ENCODE measurements at regions not wholly inside any gene's neighbourhood (a gene's known extent, or its start where the extent isn't known, plus 50 kb on each side); places are given as distances from the start of the nearest gene placed in this dataset.

DNA sequence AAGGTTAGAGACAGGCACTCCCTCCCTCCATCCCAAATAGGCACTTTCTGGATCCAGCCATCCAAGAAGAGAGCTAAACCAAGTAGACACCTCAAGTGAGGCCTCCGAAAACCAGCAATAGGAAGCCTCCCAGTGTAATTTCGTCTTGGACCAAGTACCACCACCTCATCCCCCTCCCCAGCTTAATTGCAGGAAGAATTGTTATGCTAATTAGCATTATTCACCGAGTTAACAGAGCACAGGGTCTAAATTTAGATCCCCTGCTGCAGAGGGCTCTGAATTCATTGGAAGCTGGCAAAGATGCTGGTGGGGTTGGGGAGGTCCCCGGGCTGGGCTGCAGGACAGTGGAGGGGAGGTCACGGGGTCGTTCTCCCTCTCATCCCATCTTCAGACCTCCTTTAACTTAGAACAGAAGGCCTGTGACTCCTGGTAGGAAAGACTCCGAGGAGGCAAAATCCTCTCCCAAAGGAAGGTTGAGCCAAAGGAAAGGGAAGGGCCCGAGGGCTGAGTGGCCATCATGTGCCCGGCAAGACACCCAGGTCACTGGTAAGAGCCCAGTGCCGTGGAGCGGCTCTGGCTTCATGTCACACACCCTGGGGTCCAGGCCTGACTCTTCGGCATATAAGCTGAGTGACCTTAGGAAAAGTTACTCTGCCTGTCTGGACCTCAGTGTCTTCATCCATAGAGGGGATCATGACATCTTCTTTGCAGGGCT lies 209.2 kb upstream of the GRIK3 start:
- DNase-seq: no peak

DNA sequence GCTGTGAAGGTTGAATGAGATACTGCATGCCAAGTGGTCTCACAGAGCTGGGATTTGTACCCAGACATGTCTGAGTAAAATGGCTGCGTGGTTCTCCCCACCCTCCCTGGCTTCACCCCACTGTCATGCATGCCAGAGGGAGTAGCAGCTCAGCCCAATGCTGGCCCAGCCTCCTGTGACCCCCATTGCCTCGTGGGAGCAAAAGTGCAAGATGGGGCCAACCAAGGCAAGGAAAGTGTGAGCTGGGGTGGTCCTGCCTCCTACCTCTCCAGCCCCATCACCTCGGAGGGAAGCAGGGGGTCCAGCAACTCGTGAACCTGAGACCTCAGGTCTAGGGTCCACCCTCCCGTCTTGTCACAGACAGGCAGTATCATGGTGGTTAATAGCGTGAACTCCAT lies 209.8 kb upstream of the GRIK3 start:
- no peak for DNase-seq

DNA sequence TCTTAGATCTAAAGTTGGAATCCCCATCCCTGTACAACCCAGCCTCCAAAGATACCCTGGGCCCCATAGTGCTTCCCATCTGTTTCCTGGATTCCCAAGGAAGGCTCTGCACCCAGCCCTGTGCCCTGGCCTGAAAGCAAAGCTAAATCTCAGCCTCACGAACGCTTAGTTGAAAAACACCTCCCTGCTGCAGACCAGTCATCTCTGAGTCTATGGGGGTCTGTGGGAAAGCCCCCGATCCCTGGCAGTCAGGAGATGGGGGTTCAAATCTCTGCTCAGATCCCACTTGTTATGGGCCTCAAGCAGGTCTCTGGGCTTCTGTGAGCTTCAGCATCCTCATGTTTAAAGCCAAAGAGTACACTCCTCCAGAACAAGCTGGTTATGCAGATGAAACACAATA lies 210.5 kb upstream of the GRIK3 start:
- no peak for DNase-seq

DNA sequence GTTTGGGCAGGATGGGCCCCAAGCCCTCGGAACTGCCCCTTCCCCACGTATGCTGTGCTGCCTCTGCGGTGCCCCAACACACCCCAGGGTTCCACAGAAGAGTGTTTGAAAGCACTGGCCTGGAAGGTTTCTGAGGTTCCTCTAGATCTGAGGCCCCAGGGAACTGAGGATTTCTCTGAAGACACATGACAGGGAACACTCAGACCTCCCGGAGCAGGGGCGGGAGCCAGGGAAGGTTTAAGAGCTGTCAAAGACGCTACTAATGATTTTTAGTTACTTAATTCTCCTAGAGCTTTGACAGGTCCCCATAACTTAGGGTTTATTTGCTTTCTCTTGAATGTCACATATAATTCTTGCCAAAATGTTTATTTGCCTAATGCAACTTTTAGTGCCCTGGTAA lies 212.3 kb upstream of the GRIK3 start:
- DNase-seq: no peak

DNA sequence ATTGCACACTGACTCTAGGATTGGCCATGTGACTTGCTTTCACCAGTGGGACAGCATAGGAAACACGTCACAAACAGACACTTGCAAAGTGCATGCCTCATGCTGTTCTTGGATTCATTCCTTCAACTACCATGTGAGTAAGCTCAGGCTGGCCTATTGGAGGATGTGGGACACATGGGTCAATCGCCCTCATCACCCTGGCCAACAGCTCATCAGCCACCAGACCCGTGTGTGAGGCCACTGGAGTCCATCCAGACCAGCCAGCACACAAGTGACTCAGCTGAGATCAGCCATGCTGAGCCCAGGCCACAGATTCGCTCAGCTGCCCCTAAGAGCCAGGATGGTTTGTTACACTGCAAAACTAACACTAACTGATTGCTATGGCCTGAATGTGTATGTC lies 216.1 kb upstream of the GRIK3 start:
- DNase-seq: no peak

DNA sequence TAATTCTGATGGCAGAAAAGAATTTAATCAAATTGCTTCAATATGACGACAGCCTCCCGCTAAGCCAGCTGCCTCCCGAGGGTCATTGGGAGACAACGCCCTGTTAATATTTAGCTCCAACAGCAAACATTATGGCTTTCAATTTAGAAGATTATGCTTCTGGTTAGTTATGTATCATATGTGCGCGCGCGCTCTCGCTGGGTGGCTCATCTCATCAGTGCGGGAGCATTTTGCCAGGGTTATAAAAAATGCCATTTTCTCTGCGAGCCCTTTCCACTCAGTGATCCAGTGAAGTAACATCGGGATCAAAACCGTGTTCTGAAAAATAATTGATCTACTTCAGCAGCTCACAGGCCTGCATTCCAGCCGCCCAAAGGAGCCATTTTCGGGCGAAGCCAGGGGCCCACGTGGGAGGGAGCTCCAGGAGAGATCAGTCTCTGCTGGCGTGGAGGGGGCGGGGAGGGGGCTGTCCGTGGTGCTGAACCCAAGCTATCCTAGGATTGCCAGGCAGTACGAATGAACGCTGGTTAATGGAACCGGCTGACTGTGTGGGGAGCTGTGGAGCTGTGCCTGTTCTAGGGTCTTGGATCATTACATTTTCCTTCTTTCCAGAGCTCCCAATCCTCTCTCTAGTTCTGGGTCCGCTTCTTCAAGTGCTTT lies 219.1 kb upstream of the ZC3H12A start:
- no peak for DNase-seq

DNA sequence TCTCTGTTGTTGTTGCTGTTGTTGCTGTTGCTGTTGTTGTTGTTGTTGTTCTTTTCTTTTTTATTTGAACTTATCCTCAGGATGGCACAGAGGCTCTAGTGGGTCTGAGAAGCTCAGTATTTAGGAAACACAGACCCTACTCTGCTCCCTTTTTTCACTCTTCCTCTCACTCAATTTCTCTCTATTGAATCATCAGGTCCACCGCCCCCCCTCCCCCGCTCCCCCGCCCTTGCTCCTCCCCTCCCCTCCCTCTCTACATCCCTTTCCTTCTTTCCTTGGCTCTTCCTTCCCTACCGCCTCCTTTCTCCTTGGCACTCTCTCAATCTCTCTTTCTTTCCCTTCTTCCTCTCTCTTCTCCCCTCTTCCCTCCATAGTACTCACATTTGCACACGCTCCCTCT lies 218.5 kb upstream of the ZC3H12A start:
- DNase-seq: no peak

DNA sequence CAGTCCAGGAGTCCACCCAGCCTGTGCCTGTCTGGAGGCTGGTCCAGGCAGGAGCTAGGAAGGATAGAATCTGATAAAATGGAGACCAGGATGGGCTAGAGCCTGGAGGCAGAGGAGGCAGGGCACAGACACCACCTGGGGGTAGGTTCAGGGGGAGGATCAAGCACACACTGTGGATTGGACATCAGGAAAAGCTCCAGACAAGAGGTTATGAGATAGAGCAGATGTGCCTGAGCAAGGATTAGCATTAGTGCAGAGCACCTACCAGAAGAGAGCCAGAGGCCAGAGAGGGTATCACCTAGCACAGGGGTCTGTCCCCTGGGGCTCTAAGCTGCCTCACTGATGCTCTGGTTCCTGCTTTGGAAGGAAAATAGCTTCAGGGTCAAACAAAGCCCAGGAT lies 216.7 kb upstream of the ZC3H12A start:
- DNase-seq: no peak

DNA sequence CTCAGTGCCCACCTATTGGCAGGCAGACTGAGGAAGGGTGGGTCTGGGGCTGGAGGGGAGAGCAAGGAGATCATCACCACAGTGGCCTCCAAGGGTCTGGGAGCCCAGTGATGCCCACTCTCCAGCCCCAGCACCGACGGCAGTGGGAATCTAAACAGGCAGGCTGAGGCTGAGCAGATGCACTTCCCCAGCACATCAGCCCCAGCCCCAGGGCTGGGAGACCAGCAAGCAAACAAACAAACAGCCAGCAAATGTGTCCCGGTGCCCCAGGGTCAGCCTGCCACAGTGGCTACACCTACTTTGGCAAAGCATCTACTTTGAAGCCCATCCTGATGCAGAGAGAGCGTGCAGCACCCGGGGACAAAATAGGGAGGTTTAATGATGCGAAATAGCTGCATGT lies 216.3 kb upstream of the ZC3H12A start:
- DNase-seq: no peak

DNA sequence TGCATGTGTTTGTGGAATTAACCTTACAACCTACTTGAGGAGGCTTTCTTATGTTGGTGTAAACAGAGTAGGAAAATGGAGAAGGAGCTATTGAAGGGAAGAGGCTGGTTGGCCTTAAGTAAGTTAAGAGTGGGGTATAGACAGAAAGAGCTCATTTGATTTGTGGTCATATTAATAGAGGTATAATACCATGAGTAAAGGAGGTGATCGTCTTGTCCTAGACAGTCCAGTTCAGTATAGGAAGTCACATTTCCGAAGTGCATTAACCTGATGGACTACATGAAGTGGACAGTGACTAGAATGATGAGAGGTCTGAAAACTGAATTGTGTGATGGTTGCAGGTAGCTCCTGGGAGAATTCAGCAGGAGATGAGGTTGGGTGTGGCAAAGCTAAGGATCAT lies 215.4 kb upstream of the ZC3H12A start:
- DNase-seq: no peak

DNA sequence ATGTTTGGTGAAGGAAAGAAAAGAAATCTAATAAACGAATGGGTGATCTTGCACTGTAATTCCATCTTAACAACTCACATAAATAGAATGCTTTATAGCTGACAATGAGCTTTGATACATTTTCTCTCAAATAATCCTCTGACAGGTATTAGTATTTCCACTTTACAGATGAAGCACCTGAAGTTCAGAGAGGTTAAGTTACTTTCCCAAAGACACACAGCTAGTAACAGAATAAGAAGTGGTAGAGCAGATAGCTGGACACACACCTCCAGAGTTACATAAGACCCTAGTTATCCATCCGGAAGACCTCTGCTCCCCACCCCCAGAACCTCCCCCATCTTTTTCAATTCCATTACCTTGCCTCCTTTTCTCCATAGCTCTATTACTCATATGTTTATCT lies 213.3 kb upstream of the ZC3H12A start:
- no peak for DNase-seq

DNA sequence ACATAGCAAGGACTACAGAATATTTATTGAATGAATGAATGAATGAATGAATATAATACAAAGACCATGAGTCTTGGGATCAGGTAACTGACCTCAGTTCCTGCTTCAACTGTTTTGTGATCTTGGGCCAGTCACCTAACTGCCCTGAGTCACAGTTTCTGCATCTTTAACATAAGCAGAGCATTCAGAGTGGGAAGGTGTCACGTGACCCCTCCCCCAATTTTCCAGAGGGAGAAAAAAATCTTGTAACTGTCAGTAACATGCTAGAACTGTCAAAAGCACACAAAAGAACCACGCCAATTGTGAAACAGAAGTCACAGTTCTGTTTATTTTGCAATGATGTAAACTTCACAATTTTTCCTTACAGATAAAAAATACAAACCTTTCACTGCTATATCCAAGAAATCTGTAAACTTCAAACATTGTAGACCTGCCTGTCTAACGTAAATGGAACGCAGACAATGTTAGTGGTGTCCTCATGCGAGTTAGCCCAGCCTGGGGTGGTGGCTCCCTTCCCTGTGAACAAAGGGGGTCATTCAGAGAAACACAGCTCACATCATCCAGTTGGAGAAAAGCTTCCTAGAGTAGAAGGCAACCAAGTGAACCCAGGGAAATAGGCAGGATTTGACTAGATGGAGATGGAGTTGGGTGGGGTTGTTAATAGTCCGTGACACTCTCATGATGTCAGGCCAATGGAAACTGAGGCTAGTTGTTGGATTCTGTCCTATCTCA lies 211.8 kb upstream of the ZC3H12A start:
- no peak for DNase-seq

DNA sequence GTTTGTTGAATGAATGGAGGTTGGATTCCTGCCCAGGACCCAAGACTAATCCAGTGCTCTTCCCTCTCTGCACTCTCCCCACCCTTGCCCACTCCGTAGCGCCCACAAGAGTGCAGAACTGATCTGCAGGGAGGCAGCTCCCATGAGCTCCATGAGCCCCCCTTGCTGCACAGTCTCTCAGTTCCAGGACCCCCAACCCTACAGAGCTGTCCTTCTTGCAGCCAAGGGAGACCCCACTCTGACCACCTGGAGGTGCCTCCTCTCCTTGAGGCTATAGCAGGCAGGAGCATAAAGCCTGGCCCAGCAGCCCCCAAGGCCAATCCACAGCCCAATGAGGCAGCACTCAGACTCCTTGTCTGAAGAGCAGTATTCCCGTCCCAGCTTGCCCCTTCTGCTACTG lies 209.2 kb upstream of the ZC3H12A start:
- DNase-seq: no peak

DNA sequence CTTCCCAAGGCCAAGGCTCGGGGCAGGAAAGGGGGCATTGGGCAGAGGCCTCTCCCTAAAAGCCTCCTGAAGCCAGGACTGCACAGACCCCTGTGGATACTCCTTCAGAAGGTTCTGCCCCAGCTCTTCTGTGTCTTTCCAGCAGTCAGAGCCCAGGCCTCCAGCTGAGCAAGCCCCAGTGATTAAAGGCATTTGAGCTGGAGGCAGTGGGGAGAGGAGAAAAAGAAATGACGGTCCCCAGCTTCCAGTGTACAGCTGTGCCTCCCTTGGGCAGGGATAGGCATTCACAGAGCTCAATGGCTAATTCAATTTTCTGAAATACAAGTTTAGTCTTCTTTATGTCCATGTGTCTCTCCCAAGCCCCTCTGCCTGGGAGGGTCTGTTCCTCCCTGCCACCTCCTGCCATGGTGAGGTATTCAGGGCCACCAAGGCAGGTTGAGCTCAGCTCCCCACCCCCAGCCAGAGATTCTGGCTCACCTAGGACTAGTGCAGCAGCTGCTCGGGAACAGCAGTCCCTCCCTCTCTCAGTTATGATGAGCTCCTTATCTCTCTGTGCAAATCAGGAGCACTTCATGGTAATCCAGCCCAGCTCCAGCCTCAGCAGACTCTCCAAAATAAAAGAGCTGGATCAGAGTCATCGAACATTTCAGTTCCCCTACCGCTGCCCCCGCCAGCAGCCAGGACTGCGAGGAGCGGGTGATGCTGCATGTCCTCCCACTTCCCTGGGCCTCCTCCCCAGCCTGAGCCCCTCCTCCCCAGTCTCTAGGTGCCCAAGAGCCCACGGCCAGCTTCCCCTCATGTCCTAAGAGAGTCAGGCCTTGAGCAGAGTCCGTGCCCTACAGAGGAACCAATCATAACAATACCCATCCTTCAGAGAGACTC lies 208.4 kb upstream of the ZC3H12A start:
- DNase-seq: no peak

DNA sequence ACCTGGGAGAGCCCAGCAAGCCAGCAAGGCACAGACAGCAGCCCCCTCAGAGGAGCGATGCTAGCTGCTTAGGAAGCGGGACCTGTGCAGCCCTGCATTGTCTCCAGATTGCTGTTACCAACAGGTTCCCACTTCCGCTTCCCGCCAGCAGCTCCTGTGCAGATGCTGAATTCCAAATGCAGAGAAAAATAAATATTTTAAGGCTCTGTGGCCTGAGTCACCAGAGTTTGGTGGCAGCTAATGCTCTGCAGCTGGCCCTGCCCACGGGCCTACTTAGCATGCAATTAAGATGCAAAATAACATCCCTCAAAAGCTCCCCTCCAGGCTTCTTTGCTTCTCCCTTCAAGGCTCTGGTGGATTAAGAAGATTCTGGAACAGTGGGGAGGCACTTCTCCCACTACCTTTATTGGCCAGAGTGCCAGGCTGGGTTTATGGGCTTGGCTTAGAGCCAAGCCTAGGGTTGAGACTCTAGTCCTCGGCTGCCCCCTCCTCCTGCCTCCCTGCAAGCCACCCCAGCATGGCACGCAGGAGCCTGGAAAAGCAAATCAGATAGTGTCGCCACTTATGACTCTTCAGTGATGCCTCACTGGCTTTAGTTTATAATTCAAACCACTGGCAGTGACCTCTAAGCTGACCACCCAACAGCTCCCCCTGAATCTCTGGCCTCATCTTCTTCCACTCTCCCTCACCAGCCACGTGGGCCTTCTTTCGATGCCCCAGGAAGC lies 207.1 kb upstream of the ZC3H12A start:
- no peak for DNase-seq

DNA sequence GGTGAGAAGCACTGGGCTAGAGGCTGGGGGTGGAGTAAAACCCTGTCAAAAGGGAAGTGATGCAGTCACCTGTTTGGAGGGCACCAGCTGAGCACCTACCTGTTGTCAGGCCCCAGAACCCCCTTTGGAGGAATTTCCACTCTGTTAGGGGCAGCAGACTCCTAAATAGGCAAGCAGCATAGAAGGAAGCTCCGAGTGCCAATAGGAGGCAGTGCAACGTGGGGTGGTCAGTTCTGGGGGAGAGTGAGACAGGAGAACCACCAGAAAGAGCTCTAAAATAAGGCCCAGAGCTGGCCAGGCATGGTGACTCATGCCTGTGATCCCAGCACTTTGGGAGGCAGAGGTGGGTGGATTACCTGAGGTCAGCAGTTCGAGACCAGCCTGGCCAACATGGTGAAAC lies 203.7 kb upstream of the ZC3H12A start:
- DNase-seq: no peak

DNA sequence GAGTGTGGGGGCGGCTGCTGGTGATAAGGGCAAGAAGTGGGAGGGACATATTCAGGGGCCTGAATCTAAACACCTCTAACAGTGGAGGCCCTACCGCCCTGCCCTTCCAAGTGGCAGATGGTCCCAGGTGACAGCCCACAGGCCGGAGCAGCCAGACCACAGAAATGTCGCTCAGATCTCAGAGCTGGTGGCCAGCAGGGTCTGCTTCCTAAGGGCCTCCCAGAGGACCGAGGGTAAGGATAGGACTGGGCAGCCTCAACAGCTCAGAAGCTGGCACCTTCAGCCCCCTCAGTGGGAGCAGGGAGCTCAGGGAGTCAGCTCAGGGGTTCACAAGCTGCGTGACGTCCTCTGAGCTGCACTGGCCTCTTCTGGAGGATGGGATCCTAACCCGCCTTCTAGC lies 201.8 kb upstream of the ZC3H12A start:
- DNase-seq: no peak

DNA sequence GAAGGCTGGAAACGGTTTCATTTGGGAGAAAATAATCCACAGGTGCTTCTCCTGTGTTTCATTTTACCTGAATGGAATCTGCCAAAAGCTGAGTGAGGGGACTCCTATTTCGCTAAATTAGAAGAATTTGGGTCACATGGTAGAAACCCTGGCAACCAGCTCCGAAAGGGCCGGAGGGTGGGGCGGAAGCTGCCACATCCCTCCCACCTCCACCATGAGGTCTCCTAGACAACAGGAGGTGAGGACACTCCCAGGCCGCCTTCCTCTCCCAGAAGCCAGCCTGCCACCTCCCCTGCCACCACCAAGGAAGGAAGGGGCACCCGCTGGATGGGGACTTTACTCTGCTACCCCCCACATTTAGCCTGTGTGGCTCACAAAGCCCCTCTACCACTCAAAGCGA lies 199.9 kb upstream of the ZC3H12A start:
- no peak for DNase-seq

DNA sequence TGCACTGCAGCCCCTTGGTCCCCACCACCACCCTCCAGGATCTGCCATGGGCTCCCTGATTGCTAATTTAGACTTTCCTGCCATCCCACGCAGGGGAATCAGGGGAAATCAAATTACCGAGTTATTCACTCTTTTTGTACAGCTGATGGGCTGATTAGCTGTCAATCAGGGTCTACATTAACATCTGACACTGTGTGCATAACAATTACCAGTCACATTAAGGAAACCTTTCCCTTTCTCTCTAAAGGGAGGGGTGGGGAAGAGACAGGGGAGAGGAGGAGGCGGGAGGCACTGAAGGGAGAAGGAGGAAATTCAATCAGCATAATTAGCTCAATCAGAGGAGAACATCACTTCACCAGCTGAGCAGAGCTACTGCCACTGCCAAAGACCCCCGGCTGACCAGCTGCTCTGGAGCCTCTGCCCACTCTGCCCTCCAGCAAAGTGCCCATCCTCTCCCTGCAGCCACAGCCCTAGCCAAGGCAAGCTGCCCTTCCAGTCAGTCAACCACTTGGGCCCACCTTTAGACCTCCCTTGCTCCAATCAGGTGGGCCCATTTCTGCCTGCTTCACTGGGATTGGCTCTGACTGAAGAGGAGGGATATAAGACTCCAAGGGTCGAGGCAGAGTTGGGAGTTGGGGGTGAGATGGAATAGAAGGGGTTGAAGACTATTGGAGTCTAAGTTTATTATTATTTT lies 199.3 kb upstream of the ZC3H12A start:
- DNase-seq: no peak

DNA sequence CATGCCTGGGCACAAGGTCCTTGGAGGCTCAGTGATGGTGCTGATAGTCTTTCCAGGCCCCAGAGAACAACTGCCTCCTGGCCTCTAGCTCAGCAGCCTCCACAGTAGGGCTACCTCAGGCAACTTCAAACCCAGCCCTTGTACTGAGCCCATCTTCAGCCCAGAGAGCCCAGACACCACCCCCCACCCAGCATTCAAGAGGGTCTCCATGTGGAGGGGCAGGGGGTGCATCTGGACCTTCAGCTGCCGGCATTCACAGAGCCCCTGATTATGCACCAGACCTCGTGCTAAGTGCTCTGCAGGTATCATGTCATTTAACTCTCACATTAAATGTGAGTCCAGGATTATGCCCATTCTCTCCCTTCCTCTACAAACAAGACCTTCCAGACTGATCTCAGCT lies 197.0 kb upstream of the ZC3H12A start:
- DNase-seq: no peak

DNA sequence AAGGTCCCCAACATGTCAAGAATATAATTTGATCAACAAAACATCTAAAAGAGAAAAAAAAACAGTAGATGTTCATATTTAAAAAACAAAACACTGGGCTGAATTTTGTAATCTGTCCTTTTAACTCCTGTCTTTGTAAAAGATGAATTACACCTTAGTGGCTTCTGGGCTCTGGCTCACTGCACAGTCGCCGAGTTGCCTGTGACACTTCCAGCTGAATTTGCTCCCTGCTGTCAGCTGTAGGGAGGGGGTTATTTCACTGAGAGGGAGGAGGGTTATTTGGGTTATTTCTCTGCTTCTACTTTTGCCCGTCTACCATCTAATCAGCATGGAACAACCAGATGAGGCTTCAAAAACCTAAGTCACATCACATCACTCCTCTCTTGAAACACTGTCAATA lies 193.0 kb upstream of the ZC3H12A start:
- DNase-seq: no peak

DNA sequence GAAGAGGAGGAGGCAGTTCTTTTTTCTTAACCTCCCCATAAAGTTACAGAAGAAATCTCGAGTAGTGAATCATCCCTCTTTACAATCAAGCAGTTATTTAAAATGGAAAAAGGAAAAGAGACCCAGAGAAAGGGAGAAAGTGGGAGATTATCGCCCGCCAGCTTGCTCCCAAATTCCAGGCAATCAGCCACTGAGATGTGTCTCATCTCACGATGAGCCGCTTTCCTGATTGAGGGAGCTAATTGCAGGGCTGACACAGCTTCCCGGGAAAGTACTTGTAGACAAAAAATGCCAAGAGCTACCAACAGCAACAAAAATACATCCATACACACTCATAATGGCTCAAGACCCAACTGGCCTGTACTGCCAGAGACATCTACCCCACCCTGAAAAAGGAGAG lies 191.6 kb upstream of the ZC3H12A start:
- DNase-seq: no peak

Measured in AML-193 (cell line).